H1 (cell line): ENCODE measurements at regions not wholly inside any gene's neighbourhood (a gene's known extent, or its start where the extent isn't known, plus 50 kb on each side); places are given as distances from the start of the nearest gene placed in this dataset.
A peak's percentile ranks its signal among the peaks of the same experiment; 100 is the strongest.

ENCODE experiments used
- CTCF ChIA-PET: fragments of 300-600 bp; sonication (Branson Sonifier 250); formaldehyde crosslinking; loops from one replicate; lab custom pipeline; 2021; ENCODE audit not compliant: partially characterized antibody; lab: Charles Lee
- POLR2A ChIA-PET: fragments of 300-600 bp; sonication (Branson Sonifier 250); formaldehyde crosslinking; loops from one replicate; lab custom pipeline; 2021; ENCODE audit warnings: inconsistent platforms; ENCODE audit not compliant: partially characterized antibody; lab: Charles Lee
- DNase-seq, 2 experiments: peaks; one replicate each; pipeline versions ENCODE4 v3.0.0 to v3.0.0-alpha.2; 2010 to 2022; ENCODE audit warnings: low spot score in 2 of 2, low read depth in 1 of 2, mixed read lengths in 1 of 2
- FAIRE-seq: peaks from 2 replicates; lab custom pipeline; 2011; peaks lifted over from hg19 to GRCh38; lab: Jason Lieb, UNC
- H2AFZ ChIP-seq: 2 replicates; pipeline ENCODE4 v1.8.1; 2012; ENCODE audit warnings: low read length, inconsistent platforms
- H2AK5ac ChIP-seq: 2 replicates; pipeline ENCODE4 v1.6.1; 2013; ENCODE audit warnings: low read depth, low read length
- H2BK120ac ChIP-seq: replicated peaks from 2 replicates; pipeline ENCODE3; 2013; ENCODE audit warnings: low read depth, low read length, inconsistent platforms
- H2BK12ac ChIP-seq: 2 replicates; pipeline ENCODE4 v1.6.1; 2013; ENCODE audit warnings: low read depth, low read length
- H2BK15ac ChIP-seq: 2 replicates; pipeline ENCODE4 v1.6.1; 2013; ENCODE audit warnings: low read length
- H2BK20ac ChIP-seq: 2 replicates; pipeline ENCODE4 v1.6.1; 2013; ENCODE audit warnings: low read length
- H2BK5ac ChIP-seq: 2 replicates; pipeline ENCODE4 v1.6.1; 2013; ENCODE audit warnings: low read depth, low read length
- H3K14ac ChIP-seq: 2 replicates; pipeline ENCODE4 v1.6.1; 2013; ENCODE audit warnings: inconsistent platforms; ENCODE audit not compliant: insufficient read length
- H3K18ac ChIP-seq: 2 replicates; pipeline ENCODE4 v1.6.1; 2013; ENCODE audit warnings: low read length; ENCODE audit errors: extremely low read depth
- H3K23ac ChIP-seq: 2 replicates; pipeline ENCODE4 v1.6.1; 2013; ENCODE audit warnings: inconsistent platforms; ENCODE audit not compliant: insufficient read length
- H3K23me2 ChIP-seq: 2 replicates; pipeline ENCODE4 v1.6.1; 2013; ENCODE audit warnings: low read depth, low read length
- H3K27ac ChIP-seq: 2 replicates; pipeline ENCODE4 v1.6.1; 2011; ENCODE audit warnings: low read depth, low read length, inconsistent platforms
- H3K27me3 ChIP-seq, 4 experiments: replicated peaks in 1 of 4; 1 replicate in 1 of 4; 2 replicates in 3 of 4; pipeline versions ENCODE4 v1.6.1 to v1.8.1; 2011 to 2013; ENCODE audit warnings: low read length in 3 of 4, mild to moderate bottlenecking in 3 of 4, inconsistent platforms in 2 of 4, mixed read lengths in 2 of 4, moderate library complexity in 1 of 4; ENCODE audit not compliant: control insufficient read depth in 3 of 4, insufficient read depth in 3 of 4; ENCODE audit errors: extremely low read depth in 1 of 4
- H3K36me3 ChIP-seq, 4 experiments: 2 replicates each; pipeline versions ENCODE4 v1.6.1 to v1.8.1; 2011 to 2013; ENCODE audit warnings: mild to moderate bottlenecking in 4 of 4, low read length in 3 of 4, moderate library complexity in 2 of 4, control low read depth in 1 of 4, inconsistent platforms in 1 of 4; ENCODE audit not compliant: insufficient read depth in 4 of 4, control insufficient read depth in 2 of 4
- H3K4ac ChIP-seq: replicated peaks from 2 replicates; pipeline ENCODE3; 2013; ENCODE audit warnings: low read length, low read depth, mixed read lengths, inconsistent platforms; ENCODE audit not compliant: insufficient read length
- H3K4me1 ChIP-seq, 4 experiments: replicated peaks in 1 of 4; 1 replicate in 1 of 4; 2 replicates in 3 of 4; pipeline versions ENCODE4 v1.6.1 to v1.8.1; 2011 to 2013; ENCODE audit warnings: low read length in 3 of 4, inconsistent platforms in 2 of 4, mixed read lengths in 1 of 4; ENCODE audit not compliant: insufficient read depth in 4 of 4, control insufficient read depth in 3 of 4
- H3K4me2 ChIP-seq, 2 experiments: 2 replicates each; pipeline versions ENCODE4 v1.6.1 to v1.8.1; 2011 to 2013; ENCODE audit warnings: low read depth in 2 of 2, low read length in 2 of 2, control low read depth in 1 of 2, inconsistent platforms in 1 of 2, mild to moderate bottlenecking in 1 of 2; ENCODE audit not compliant: insufficient read depth in 1 of 2
- H3K4me3 ChIP-seq, 4 experiments: fragments of 200-600, 300-600 bp in 1 of 4; sonication (generic), shearing (Covaris generic), sonication (Bioruptor Twin) in 1 of 4; 2 replicates each; pipeline versions ENCODE4 v1.5.1 to v1.8.1; 2011 to 2016; ENCODE audit warnings: low read length in 4 of 4, low read depth in 3 of 4, control low read depth in 2 of 4, inconsistent platforms in 2 of 4, mild to moderate bottlenecking in 2 of 4, mixed read lengths in 1 of 4, moderate library complexity in 1 of 4; ENCODE audit not compliant: insufficient read depth in 2 of 4; ENCODE audit errors: extremely low read depth in 1 of 4
- H3K56ac ChIP-seq: replicated peaks from 2 replicates; pipeline ENCODE3; 2013; ENCODE audit warnings: low read depth, mild to moderate bottlenecking, mixed read lengths, low read length, inconsistent platforms; ENCODE audit not compliant: insufficient read length
- H3K79me1 ChIP-seq: 2 replicates; pipeline ENCODE4 v1.6.1; 2013; ENCODE audit warnings: low read depth, low read length, control low read depth
- H3K79me2 ChIP-seq, 2 experiments: 2 replicates each; pipeline versions ENCODE4 v1.6.1 to v1.8.1; 2012 to 2013; ENCODE audit warnings: low read length in 2 of 2, mild to moderate bottlenecking in 2 of 2, inconsistent platforms in 1 of 2; ENCODE audit not compliant: insufficient read depth in 2 of 2, control insufficient read depth in 1 of 2
- H3K9ac ChIP-seq, 4 experiments: replicated peaks in 1 of 4; 1 replicate in 1 of 4; 2 replicates in 3 of 4; pipeline versions ENCODE4 v1.6.1 to v1.8.1; 2011 to 2013; ENCODE audit warnings: low read depth in 3 of 4, low read length in 3 of 4, control low read depth in 2 of 4, mild to moderate bottlenecking in 2 of 4, moderate library complexity in 2 of 4, inconsistent platforms in 1 of 4; ENCODE audit errors: extremely low read depth in 1 of 4
- H3K9me3 ChIP-seq, 2 experiments: 2 replicates each; pipeline versions ENCODE4 v1.6.1 to v1.8.1; 2012 to 2013; ENCODE audit warnings: mild to moderate bottlenecking in 2 of 2, moderate library complexity in 2 of 2, control low read depth in 1 of 2, inconsistent platforms in 1 of 2, low read depth in 1 of 2, low read length in 1 of 2, mixed read lengths in 1 of 2; ENCODE audit not compliant: insufficient read depth in 2 of 2
- H4K20me1 ChIP-seq, 2 experiments: replicated peaks in 1 of 2; 2 replicates each; pipeline versions ENCODE3 to v1.8.1; 2011 to 2013; ENCODE audit warnings: inconsistent platforms in 2 of 2, low read length in 2 of 2, mild to moderate bottlenecking in 1 of 2; ENCODE audit not compliant: insufficient read depth in 2 of 2, control insufficient read depth in 1 of 2
- H4K5ac ChIP-seq: 2 replicates; pipeline ENCODE4 v1.6.1; 2013; ENCODE audit warnings: low read length, low read depth, mixed read lengths, inconsistent platforms; ENCODE audit not compliant: insufficient read length
- H4K8ac ChIP-seq: 2 replicates; pipeline ENCODE4 v1.8.0; 2013; ENCODE audit warnings: mild to moderate bottlenecking, moderate library complexity, low read length, inconsistent platforms; ENCODE audit not compliant: insufficient read depth; ENCODE audit errors: extremely low read depth
- H4K91ac ChIP-seq: replicated peaks from 2 replicates; pipeline ENCODE3; 2013; ENCODE audit warnings: low read length, mixed read lengths, inconsistent platforms; ENCODE audit not compliant: insufficient read length
- CTCF ChIP-seq, 3 experiments: IDR thresholded peaks; 1 replicate in 2 of 3; 2 replicates in 1 of 3; pipeline versions ENCODE4 v1.5.1 to v1.6.1; 2011; ENCODE audit warnings: low read length in 3 of 3, mild to moderate bottlenecking in 3 of 3, inconsistent platforms in 2 of 3, low read depth in 1 of 3, moderate library complexity in 1 of 3; ENCODE audit not compliant: insufficient read depth in 1 of 3; ENCODE audit errors: control extremely low read depth in 1 of 3
- RAD21 ChIP-seq, 2 experiments: IDR thresholded peaks in 1 of 2; conservative IDR thresholded peaks in 1 of 2; 2 replicates each; pipeline ENCODE4 v1.6.1; 2011; ENCODE audit warnings: low read depth in 2 of 2, low read length in 2 of 2, improper control_type of control experiment in 1 of 2, inconsistent platforms in 1 of 2, mild to moderate bottlenecking in 1 of 2, moderate library complexity in 1 of 2
- TEAD4 ChIP-seq: IDR thresholded peaks from 2 replicates; pipeline ENCODE4 v1.6.1; 2012; ENCODE audit warnings: low read depth, low read length, inconsistent platforms, mixed read lengths
- ZNF274 ChIP-seq: IDR thresholded peaks from 2 replicates; pipeline ENCODE4 v1.7.0; 2012; ENCODE audit warnings: low read length, borderline replicate concordance; ENCODE audit errors: extremely low read depth
- WGBS, 2 experiments: shearing (Covaris generic) in 1 of 2; methylation state at CpG; one replicate each; pipeline versions ENCODE4 v1.1.6 to v1.1.7; 2013 to 2015; ENCODE audit warnings: low lambda C conversion rate in 2 of 2, mixed read lengths in 2 of 2, inconsistent platforms in 1 of 2, low coverage in 1 of 2, missing lambda C conversion rate in 1 of 2; ENCODE audit not compliant: insufficient replicate concordance in 2 of 2, insufficient coverage in 1 of 2, insufficient read length in 1 of 2; ENCODE audit errors: extremely low coverage in 1 of 2, missing lambda C conversion rate in 1 of 2; 5-methylcytosine and 5-hydroxymethylcytosine counted together

- FAIRE-seq (peak; percentile 65), DNase-seq (peak; percentile 13 to 87)
- Histone ChIP-seq H2AK5ac (no peak overlapping the region), H2BK120ac (no peak overlapping the region), H3K4ac (no peak overlapping the region), H3K79me2 (no peaks in the 10 kb centered on the region), H3K18ac (no peak overlapping the region), H3K14ac (no peak overlapping the region), H4K5ac (no peak overlapping the region), H3K79me1 (no peaks in the 10 kb centered on the region), H3K27ac (no peak overlapping the region), H2BK15ac (no peak overlapping the region), H3K4me2 (no peak overlapping the region), H4K20me1 (no peaks in the 10 kb centered on the region), H2BK12ac (no peak overlapping the region), H2AFZ (no peak overlapping the region), H3K4me3 (no peak overlapping the region), H3K36me3 (no peaks in the 10 kb centered on the region), H3K56ac (no peak overlapping the region), H4K91ac (no peak overlapping the region), H3K9me3 (no peaks in the 10 kb centered on the region), H3K4me1 (no peaks in the 10 kb centered on the region; a peak in 1 of 7 replicates), H3K27me3 (no peaks in the 10 kb centered on the region), H3K23ac (no peak overlapping the region), H3K9ac (no peak overlapping the region), H3K23me2 (no peaks in the 10 kb centered on the region), H4K8ac (no peak overlapping the region), H2BK20ac (no peak overlapping the region), H2BK5ac (no peak overlapping the region)
- TF ChIP-seq ZNF274 = no peak
- 0 out of 2 replicates have a peak, but pooled peaks have one; percentile 4 for TF ChIP-seq TEAD4
- peak; percentile 42 to 87 (median 77) for TF ChIP-seq CTCF (IDR thresholded peaks at IDR 0.05; ENCODE audit: control extremely low read depth in 1 of 3, insufficient read depth in 1 of 3, low read depth in 1 of 3, low read length in 3 of 3)
- TF ChIP-seq RAD21 (IDR thresholded peaks at IDR 0.05 in 1 of 2, conservative IDR thresholded peaks at IDR 0.05 in 1 of 2; ENCODE audit: low read depth in 2 of 2, low read length in 2 of 2) = peak; percentile 90 to 91
- CTCF ChIA-PET = interaction anchor here (0.6 to 4.1 kb wide), 32 partner anchors 10 to 1564 kb away, joined by 3 to 24 read pairs (median 4); partner anchors contain the start of gene ASB17
- POLR2A ChIA-PET = no interaction called here
- 28% methylated on average over 8 of the region's 8 CpGs; no CpG with 5 or more reads in 1 of the 2 experiments for WGBS, 2 experiments
Observed at GRCh38 chr1:75991497-75992114, 59.4 kb upstream of the ASB17 start.
